Endodermal cell (in vitro differentiated cells): ENCODE measurements at regions not wholly inside any gene's neighbourhood (a gene's known extent, or its start where the extent isn't known, plus 50 kb on each side); places are given as distances from the start of the nearest gene placed in this dataset.
"Not testable (repeated sequence)": the region's sequence is repeated elsewhere in the genome, so short reads cannot be mapped to it uniquely, and the experiment has no call there.

Source experiments
- DNase-seq: peaks from one replicate; pipeline ENCODE4 v3.0.0-alpha.2; 2017
- H3K27ac ChIP-seq: 2 replicates; pipeline ENCODE4 v1.5.1; 2013; ENCODE audit warnings: mild to moderate bottlenecking, low read depth, low read length, moderate library complexity
- H3K27me3 ChIP-seq: 2 replicates; pipeline ENCODE4 v1.6.1; 2013; ENCODE audit warnings: mild to moderate bottlenecking, low read length, moderate library complexity; ENCODE audit not compliant: insufficient read depth, control insufficient read depth, poor library complexity, severe bottlenecking
- H3K36me3 ChIP-seq: 2 replicates; pipeline ENCODE4 v1.7.0; 2013; ENCODE audit warnings: mild to moderate bottlenecking, low read length, moderate library complexity; ENCODE audit not compliant: control insufficient read depth, insufficient read depth
- H3K4me1 ChIP-seq: one replicate; pipeline ENCODE4 v1.7.0; 2013; ENCODE audit warnings: low read length; ENCODE audit not compliant: control insufficient read depth, insufficient read depth
- H3K4me3 ChIP-seq: 2 replicates; pipeline ENCODE4 v1.5.1; 2013; ENCODE audit warnings: mild to moderate bottlenecking, low read length, moderate library complexity
- H3K9ac ChIP-seq: 2 replicates; pipeline ENCODE4 v1.6.1; 2013; ENCODE audit warnings: mild to moderate bottlenecking, low read length, moderate library complexity; ENCODE audit not compliant: poor library complexity, severe bottlenecking; ENCODE audit errors: extremely low read depth
- H3K9me3 ChIP-seq: 2 replicates; pipeline ENCODE4 v1.6.1; 2013; ENCODE audit warnings: mild to moderate bottlenecking, low read length, moderate library complexity; ENCODE audit not compliant: control insufficient read depth
- H3K27ac Mint-ChIP-seq: 2 replicates; pipeline ENCODE4 v1.8.0; 2020; ENCODE audit warnings: mixed read lengths
- H3K27me3 Mint-ChIP-seq: 2 replicates; pipeline ENCODE4 v1.8.0; 2021; ENCODE audit warnings: mild to moderate bottlenecking, mixed read lengths; ENCODE audit not compliant: insufficient read depth
- H3K36me3 Mint-ChIP-seq: 2 replicates; pipeline ENCODE4 v1.8.0; 2020; ENCODE audit warnings: low read depth, mixed read lengths
- H3K4me1 Mint-ChIP-seq: 2 replicates; pipeline ENCODE4 v1.8.0; 2020; ENCODE audit warnings: mixed read lengths
- H3K4me3 Mint-ChIP-seq: 2 replicates; pipeline ENCODE4 v1.8.0; 2020; ENCODE audit warnings: mild to moderate bottlenecking, moderate library complexity, mixed read lengths
- H3K9me3 Mint-ChIP-seq: 2 replicates; pipeline ENCODE4 v1.8.0; 2020; ENCODE audit warnings: mild to moderate bottlenecking, mixed read lengths
- WGBS, 2 experiments: methylation state at CpG; one replicate each; pipeline versions ENCODE4 v1.1.5 to v1.1.7; 2013; ENCODE audit warnings: missing lambda C conversion rate in 2 of 2, mixed read lengths in 1 of 2; ENCODE audit not compliant: insufficient coverage in 1 of 2, insufficient read length in 1 of 2; 5-methylcytosine and 5-hydroxymethylcytosine counted together
- TF ChIP-seq, protein P1 (sequence below): fragments of 200-600 bp; sonication (generic); conservative IDR thresholded peaks from 2 replicates; pipeline ENCODE4 v1.5.0; 2021; ENCODE audit warnings: antibody characterized with exemption, mild to moderate bottlenecking

DNA sequence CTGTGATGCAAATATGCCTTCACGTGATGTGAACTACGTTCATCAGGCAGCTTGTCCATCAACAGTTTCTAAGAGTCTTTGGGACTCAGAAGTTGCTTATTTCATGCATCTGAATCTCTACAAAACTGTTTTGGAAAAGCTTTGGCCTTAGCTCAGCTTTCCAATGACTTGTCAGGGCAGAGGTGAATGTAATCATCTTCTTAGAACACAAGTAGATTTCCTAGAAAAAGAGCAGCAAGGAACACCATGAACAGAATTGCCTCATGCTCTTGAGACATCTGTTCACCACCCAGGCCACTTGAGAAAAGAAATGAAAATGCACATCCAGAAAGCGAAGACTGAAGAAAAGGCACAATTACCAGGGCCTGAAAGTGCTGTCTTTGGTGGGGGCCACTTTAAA, 105.8 kb upstream of the PDHA1 start:
- Mint-ChIP-seq H3K4me3 (no peak overlapping the region), H3K9me3 (peaks cover 83% of the 10 kb centered on the region), H3K27ac (no peak overlapping the region), H3K27me3 (no peaks in the 10 kb centered on the region), H3K4me1 (peaks cover 3% of the 10 kb centered on the region), H3K36me3 (no peaks in the 10 kb centered on the region)
- H3K27ac ChIP-seq = no peak overlapping the region
- no peaks in the 10 kb centered on the region for H3K27me3 ChIP-seq
- 90 to 94% methylated on average over 3 of the region's 3 CpGs for WGBS, 2 experiments
- H3K36me3 ChIP-seq = no peaks in the 10 kb centered on the region
- no peak overlapping the region for H3K4me3 ChIP-seq
- TF ChIP-seq, protein P1, sequence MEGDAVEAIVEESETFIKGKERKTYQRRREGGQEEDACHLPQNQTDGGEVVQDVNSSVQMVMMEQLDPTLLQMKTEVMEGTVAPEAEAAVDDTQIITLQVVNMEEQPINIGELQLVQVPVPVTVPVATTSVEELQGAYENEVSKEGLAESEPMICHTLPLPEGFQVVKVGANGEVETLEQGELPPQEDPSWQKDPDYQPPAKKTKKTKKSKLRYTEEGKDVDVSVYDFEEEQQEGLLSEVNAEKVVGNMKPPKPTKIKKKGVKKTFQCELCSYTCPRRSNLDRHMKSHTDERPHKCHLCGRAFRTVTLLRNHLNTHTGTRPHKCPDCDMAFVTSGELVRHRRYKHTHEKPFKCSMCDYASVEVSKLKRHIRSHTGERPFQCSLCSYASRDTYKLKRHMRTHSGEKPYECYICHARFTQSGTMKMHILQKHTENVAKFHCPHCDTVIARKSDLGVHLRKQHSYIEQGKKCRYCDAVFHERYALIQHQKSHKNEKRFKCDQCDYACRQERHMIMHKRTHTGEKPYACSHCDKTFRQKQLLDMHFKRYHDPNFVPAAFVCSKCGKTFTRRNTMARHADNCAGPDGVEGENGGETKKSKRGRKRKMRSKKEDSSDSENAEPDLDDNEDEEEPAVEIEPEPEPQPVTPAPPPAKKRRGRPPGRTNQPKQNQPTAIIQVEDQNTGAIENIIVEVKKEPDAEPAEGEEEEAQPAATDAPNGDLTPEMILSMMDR = no peak
- peaks cover 4% of the 10 kb centered on the region for H3K9me3 ChIP-seq
- no peak overlapping the region for H3K9ac ChIP-seq
- no peak for DNase-seq
- no peaks in the 10 kb centered on the region for H3K4me1 ChIP-seq

DNA sequence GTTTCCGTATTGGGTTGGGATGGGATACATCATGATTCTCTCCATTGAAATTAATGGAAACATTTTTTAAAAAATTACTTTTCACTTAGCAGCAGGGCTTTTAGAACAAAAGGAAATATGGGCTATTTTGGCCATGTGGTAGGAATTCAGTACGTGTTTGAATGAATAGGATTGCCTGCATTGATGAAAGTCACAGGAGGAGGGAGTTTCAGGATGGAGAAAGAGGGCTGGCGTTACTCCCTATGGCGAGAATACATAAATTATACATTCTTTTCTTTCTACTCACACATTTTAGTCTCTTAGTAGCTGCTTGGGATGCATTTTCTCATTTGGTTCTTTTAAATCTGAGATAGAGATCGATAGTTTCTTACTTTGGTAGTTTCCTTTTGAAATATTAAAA, 100.3 kb upstream of the PDHA1 start:
- Histone ChIP-seq H3K4me1 (no peaks in the 10 kb centered on the region), H3K27me3 (no peaks in the 10 kb centered on the region), H3K9ac (no peak overlapping the region), H3K27ac (no peak overlapping the region), H3K36me3 (no peaks in the 10 kb centered on the region), H3K9me3 (peaks cover 12% of the 10 kb centered on the region), H3K4me3 (no peak overlapping the region)
- WGBS, 2 experiments = 71% methylated on average over 1 of the region's 5 CpGs; no CpG with 5 or more reads in 1 of the 2 experiments
- TF ChIP-seq, protein P1 = no peak
- no peak overlapping the region for H3K27ac Mint-ChIP-seq
- H3K4me1 Mint-ChIP-seq = no peaks in the 10 kb centered on the region
- H3K9me3 Mint-ChIP-seq = peaks cover 82% of the 10 kb centered on the region
- H3K27me3 Mint-ChIP-seq = no peaks in the 10 kb centered on the region
- no peak overlapping the region for H3K4me3 Mint-ChIP-seq
- no peak for DNase-seq
- peaks cover 3% of the 10 kb centered on the region for H3K36me3 Mint-ChIP-seq

DNA sequence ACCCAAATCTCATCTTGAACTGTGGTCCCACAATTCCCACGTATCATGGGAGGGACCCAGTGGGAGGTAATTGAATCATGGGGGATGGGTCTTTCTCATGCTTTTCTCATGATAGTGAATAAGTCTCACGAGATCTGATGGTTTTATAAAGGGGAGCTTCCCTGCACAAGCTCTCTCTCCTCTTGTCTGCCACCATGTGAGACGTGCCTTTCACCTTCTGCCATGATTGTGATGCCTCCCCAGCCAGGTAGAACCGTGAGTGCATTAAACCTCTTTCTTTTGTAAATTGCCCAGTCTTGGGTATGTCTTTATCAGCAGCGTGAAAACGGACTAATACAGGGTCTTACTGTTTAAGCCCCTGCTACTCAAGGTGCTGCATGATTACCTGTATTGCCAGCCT, 98.8 kb upstream of the PDHA1 start:
- not testable (repeated sequence) for H3K4me3 Mint-ChIP-seq, H3K27ac Mint-ChIP-seq, H3K27me3 Mint-ChIP-seq, H3K4me1 Mint-ChIP-seq, H3K4me1 ChIP-seq, H3K9ac ChIP-seq, H3K36me3 Mint-ChIP-seq, H3K27ac ChIP-seq, H3K27me3 ChIP-seq, DNase-seq, H3K4me3 ChIP-seq, H3K36me3 ChIP-seq
- WGBS, 2 experiments = 94 to 100% methylated on average over 1 to 6 of the region's 6 CpGs
- H3K9me3 ChIP-seq = peaks cover 12% of the 10 kb centered on the region
- H3K9me3 Mint-ChIP-seq = peaks cover 87% of the 10 kb centered on the region

DNA sequence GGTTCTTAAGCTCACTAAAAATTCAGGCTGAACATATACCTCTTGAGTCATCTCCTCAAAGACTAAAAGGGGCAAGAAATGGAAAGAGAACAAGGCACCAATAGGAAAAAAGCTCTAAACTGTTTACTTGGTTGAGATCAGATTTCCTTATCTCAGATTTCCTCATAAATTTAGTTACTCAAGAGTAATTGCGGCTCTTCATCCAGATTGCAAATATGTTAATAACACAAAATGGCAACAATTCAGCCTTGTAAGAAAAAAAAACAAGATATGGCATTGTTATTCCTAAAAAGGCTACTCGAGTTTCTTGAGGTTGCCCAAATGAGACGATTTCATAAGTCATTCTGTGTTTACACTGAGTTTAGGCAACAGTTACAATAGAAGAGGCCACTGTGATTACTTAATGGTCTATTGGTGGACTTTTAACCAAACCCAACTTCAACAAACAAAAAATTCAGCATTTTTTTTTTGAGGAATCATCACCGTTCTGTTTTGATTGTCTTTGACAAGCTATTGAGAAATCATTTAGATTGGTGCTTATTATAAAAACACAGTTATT, 97.9 kb upstream of the PDHA1 start:
- DNase-seq = no peak
- Mint-ChIP-seq H3K4me1 (no peaks in the 10 kb centered on the region), H3K4me3 (no peak overlapping the region), H3K27me3 (no peaks in the 10 kb centered on the region), H3K36me3 (peaks cover 8% of the 10 kb centered on the region), H3K27ac (no peak overlapping the region), H3K9me3 (peaks cover 83% of the 10 kb centered on the region)
- Histone ChIP-seq H3K36me3 (no peaks in the 10 kb centered on the region), H3K27ac (no peak overlapping the region), H3K9me3 (peaks cover 9% of the 10 kb centered on the region), H3K4me3 (no peak overlapping the region), H3K9ac (no peak overlapping the region), H3K27me3 (no peaks in the 10 kb centered on the region), H3K4me1 (no peaks in the 10 kb centered on the region)
- WGBS, 2 experiments = 93 to 100% methylated on average over 2 of the region's 4 CpGs
- TF ChIP-seq, protein P1 = no peak
